HG03442 (cell line): ENCODE measurements at regions not wholly inside any gene's neighbourhood (a gene's known extent, or its start where the extent isn't known, plus 50 kb on each side); places are given as distances from the start of the nearest gene placed in this dataset.

Experiments
- ATAC-seq: cut with Tn5 transposase; IDR thresholded peaks from one replicate; pipeline ENCODE4 v1.9.1; 2021; ENCODE audit warnings: mild to moderate bottlenecking, moderate library complexity; ENCODE audit not compliant: unreplicated experiment

DNA sequence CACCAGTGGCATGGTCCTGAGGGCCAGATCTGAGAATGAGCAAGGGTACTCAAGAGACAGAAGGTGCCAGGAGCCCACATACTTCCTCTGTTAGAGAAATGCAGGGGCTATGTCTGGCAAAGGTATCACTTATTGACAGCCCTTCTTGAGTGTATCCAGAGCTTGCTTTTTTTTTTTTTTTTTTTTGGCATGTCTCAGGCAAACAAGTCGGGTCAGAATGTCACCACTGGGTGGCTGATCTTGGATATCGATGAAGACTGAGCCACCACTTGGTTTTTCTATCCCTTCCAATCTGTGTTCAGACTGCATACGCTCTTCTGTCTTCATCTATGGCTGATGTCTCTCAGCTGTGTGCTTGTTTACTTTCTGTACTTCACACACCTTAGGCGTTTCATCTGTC lies 363.4 kb upstream of the C2CD4B start:
- no peak for ATAC-seq

DNA sequence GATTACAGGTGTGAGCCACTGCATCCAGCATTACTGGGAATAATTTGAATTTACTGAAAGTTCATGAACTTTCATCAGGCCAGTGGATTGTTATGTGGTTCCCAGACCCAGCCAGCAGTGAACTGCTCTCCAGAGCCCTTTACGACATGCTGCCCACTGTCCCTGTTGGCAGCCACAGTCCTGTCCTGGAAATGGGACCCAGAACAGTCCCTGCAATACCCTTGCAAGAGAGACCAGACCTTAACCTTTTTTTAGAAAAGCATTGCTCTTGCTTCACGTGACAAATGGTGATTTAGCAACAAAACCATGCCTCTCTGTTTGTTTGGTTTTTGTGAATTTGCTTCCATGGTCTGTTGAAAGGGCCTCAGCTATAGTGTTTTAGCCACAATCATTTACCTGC lies 367.3 kb upstream of the C2CD4B start:
- no peak for ATAC-seq

DNA sequence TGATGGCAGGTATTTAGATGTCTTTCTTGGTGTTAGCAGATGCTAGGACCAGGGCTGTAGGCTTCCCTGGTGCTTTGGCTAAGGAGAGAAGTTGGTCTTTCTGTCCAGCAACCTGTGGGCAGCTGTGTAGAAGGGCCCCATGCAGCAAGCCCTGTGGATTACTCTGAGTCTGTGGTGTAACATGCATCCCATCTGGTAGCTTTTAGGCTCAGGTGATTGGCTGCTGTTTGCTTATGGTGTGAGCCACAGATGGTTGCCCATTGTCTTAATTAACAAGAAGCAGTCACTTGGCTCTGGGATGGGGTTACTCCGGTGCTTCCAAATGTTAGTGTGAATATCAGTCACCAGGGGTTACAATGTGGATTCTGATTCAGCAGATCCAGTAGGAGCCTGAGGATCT lies 368.6 kb upstream of the C2CD4B start:
- no peak for ATAC-seq

DNA sequence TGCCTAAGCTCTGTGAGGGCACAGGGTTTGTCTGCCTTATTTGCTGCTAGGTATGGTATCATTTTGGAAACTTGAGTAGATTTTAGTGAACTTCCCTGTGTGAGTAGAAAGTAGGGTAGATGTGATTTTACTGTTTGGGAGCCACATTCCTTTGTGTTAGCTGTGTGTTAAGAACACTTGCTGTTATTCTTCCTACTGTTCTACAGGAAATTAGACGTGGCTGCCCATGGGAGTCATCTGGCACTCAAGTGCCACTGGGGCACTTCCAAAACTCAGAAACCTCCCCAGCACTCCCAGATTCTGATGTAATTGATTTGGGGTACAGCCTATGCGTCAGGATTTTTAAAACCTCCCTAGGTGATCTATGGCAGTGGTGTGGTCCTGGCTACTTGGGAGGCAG lies 369.9 kb upstream of the C2CD4B start:
- ATAC-seq: no peak

DNA sequence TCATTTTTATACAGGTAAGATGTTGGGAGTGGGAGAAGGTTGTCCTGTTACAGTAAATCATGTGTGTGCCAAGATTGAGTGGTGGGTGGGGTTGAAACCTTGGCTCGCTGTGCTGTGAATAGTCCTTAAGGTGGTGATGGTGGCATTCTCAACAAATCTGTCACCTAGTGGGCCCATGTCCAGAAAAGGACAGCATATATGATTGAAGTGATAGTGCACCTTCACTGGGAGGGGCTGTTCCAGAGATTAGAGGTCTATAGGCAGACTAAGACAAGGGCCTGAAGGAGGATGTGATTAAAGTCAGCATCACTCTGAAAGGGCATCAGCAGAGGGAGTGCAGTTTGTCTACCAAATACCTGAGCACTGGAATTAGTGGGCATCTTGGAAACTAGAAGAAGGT lies 374.2 kb upstream of the C2CD4B start:
- no peak for ATAC-seq

DNA sequence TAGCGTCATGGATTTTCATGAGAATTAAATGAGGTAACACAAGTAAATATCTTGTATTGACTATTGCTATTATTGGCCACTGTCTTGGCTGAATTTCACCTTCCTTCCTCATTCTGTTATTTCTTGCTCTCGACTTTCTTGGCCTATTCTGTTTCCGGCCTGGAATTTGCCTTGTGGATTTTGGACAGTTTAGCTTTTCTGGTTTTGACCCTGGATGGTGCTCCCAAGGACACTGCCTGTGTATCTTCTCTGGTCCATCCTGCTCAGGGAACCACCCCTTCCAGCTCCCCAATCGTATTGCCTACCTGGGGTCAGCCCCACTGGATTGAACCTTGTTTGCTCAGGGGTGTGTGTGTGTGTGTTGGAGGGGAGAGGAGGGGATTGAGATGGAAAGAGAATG lies 376.2 kb upstream of the C2CD4B start:
- no peak for ATAC-seq

DNA sequence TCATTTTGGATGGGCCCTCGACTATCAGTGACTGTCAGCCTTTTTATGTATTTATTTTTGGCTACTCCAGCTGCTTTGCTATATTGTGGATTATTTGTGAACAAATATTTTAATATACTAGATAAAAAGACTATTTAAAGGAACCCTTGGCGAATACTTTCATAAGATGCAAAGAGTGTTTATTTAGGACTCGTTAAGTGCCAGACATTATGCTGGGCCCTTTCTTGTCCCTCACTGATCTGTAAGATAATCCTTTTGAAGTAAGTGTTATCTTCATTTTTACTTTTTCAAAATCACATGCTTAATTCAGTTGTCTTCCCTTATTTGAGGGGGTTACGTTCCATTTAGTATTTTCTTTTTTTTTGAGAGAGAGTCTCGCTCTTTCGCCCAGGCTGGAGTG lies 376.8 kb upstream of the C2CD4B start:
- ATAC-seq: no peak

DNA sequence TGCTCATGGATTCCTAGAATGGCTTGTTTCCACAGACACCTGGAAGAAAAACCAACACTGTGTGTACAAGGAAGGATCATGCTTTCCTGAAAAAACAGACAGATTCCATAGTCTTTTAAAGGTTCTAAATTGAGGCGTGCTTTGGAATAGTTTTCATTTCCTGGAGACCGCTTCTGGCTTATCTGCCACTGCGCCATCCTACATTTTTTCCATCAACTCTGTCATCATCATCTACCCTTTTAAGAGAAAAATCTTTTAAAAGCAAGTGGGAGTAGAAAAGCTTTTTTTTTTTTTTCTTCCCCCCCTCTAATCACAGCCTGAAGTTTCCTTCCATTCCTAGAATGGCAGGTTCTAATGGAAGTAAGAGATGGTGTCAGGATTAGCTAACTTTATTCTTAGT lies 379.4 kb upstream of the C2CD4B start:
- no peak for ATAC-seq

DNA sequence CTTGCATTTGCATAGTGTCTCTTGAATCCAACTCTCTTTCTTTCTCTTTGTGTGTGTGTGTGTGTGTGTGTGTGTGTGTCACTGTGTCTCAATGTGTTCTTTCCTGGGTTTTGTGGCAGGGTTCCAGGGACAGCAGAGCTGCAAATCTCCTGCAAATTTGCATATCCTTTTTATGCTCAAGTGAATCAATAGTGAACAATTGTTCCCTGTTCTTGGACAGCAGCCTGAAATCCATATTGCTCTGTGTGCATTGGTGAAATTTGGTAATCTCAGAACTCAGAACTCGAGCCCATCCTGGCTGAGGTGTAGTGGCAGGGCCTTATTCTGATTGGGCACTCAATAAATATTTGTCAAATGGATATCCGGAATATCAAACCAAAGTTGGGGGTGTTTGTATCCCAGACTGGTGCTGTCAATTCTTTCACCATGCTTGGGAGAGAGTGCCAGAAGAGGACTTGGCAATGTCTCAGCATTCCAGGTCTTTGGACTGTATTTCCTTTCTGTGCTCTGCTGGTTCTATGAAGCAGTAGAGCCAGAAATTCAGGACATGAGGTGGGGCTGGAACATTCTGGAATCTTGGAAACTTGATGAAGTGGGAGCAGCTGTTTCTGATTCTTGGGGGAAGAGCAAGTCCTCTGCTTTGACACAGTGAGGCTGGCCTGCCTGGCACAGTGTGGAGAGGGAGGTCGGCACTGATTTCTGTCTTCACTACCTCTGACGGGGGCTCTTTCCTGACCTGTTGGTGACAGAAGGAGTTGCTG lies 380.6 kb upstream of the C2CD4B start:
- ATAC-seq: no peak

DNA sequence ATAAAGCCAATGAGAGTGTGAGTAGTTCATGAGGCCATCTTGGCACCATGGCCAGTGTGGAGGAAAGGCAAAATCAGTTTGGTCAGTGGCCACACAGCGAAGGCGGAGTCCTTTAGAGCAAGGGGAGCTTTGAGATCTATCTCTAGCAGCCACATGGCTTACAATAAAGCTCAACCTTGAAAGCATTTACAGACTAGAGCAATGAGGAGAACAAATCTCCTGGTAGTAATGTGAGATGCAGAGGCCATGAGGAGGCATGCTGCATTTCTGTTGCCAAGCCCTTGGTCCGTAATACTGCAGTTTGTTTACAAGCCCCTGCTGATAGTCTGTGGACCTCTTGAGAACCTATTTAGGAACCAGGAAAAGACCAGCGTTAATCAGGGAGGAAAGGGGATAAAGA lies 381.5 kb upstream of the C2CD4B start:
- no peak for ATAC-seq

DNA sequence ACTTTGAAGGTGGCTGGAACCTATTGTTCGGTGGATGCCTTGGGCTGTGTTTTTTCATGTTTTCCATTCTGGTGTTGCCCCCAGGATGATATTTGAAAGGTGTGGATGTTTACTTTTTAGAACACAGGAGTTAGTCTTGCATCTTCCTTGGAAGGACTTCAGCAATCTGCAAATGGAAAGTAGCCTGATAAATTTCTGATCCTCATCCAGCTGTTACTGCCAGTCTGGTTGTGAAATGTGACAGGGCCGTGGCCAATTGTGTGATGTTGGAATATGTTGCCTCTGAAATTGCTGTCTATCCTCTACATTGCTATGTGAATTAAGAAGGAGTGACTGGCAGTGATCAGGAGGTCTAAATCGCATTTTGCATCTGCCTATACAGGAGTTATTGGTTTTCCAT lies 382.5 kb upstream of the C2CD4B start:
- ATAC-seq: no peak

DNA sequence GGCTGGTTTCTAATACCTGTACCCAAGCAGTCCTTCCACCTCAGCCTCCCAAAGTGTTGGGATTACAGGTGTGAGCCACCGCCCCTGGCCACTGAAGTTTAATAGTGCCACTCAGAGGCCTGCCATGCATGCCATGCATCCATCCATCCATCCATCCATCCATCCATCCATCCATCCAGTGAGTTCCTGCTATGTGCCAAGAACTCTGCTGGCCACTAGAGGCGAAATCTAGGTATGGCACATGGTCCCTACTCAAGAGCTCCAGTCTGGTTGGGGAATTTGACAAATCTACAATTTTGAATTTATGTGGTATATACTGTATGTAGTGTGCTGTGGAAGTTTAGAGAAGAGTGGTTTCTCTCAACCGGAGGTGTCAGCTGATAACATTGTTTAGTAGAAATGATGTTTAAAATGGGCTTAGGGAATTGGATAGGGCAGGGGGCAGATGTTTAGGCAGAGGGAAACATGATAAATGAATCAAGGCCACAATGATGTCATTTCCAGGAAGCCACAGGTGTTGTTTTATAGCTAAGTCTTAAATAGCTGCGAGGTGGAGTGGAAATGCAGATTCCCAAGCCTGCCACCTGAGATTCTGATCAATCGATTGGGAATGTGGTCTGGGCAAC lies 384.4 kb upstream of the C2CD4B start:
- no peak for ATAC-seq

DNA sequence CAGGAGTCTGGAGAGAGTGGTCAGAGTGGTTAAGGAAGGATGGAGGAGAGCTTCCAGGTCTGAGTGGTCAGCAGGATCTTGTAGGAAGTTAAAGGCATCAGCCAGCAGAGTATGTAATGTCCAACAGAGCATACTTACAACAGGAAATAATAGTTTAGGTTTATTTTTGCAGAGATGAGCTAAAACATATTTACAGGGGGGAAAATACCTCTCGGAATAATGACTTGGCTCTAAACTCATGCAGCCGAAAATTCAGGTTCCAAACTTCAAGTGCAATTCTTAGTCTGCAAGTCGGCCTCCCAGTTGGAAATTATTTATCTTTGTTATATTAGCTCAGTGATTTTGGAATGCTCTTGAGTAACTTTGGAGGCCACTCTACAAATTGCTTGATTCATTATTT lies 385.0 kb upstream of the C2CD4B start:
- no peak for ATAC-seq

DNA sequence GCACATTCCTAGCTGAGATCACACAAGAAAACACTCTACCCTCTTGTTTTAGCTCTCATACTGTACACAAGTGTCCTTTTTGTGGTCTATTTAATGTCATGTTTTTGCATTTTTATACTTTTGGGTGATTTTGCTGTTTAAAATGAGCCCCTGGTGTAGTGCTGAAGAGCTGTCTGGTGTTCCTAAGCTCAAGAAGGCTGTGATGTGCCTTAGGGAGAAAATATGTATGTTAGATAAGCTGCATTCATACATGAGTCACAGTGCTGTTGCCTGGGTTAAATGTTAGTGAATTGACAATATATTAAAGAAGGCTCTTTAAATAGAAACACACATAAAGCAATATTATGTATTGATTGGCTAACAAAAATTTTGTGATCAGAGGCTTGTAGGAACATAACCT lies 387.4 kb upstream of the C2CD4B start:
- ATAC-seq: no peak

DNA sequence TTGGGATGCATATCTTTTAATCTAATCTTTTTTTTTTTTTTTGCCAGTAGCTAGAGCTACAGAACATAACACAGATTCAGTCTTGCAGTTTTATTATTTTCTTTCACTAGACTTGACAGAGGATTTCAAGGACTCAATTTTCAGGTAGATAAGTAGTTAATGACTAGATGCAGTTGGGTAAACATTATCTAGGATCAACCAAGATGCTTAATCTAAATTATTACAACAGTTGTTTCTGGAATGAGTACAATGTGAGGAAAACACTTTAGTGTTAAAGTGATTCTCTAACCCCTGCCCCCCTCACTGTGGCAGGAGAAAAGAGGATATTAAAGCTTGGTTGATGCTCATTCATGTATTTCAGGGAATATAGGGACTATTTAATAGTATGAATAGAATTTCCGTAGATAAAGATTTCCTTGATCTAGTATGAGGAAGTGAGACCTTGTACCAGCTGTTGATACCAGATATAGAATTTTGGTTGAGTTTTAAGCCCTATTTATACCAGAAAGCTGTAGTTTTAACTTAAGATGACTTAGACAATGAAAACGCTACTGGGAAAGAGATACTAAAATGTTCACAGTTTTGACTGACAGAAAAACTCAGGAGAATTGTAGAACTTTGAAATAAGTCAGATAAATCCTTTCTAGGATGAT lies 389.0 kb upstream of the C2CD4B start:
- no peak for ATAC-seq

DNA sequence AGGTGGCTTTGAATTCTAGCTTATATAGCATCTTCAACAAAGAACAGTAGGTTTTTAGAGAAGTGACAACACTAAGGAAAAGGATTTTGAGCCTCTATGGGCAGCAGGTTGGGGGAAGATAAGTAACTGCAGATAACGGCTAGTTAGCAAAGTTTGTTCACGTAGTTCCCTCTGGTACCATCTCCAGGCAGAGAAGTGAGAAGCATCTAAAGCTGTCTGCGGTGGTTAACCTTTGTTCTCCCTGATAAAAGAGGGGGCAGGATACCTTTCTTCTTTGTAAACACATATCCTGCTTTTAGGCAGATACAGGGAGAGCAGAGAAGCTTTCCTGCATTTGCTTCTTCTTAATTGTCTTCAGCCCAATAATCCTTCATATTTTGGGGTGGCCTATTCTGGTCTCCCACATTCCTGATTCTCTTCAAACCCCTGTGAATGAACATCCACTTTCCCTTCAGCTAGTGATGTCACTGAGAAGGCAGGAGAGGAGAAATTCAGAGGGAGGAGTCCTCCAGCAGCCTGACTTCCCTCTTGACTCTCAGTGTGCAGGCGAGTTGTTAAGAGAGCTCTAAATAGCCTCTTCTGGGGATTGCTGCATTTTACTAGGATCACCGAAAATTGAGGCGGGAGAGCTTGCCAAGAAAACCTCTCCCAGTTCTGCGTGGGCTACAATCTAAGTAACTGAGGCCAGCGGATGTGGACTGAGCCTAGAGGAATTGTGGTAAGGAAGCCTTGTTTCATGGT lies 393.7 kb upstream of the C2CD4B start:
- no peak for ATAC-seq

DNA sequence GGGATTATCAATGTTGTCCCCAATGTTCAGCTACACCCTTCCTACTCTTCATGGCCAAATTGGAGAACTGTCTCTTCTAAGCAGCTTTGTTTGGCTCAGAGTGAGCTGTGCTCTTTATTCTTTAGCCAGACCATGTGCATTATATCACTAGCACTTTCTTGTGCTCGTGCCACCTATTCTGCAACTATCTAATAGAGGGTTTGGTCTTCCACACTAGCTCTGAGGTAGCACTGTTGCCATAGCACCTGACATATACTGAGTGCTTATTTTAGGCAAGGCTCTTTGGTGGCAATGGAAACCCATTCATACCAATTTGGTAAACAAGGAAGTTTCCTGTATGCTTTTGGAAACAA lies 394.3 kb upstream of the C2CD4B start:
- no peak for ATAC-seq

DNA sequence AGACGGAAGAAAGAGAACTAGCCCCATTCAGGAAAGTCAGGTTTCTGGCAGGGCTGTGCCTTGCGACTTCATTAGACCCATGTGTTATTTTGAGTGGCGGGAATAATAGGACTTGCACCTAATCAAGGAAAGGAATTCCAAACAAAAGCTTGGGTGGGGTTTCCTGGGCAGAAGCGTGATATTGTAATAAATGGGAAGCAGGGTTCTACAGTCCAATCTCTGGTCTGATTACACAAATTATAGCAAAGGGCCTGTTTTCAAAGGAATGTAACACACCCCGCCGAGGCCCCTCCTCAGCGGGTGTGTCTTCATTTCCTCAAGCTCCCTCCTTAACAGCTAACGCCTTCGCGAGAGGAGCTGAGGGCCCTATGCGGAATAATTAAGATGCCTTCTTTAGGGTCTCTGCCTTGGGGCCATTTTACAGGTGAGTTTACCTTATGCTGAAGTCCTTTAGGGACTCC lies 396.0 kb upstream of the C2CD4B start:
- ATAC-seq: no peak

DNA sequence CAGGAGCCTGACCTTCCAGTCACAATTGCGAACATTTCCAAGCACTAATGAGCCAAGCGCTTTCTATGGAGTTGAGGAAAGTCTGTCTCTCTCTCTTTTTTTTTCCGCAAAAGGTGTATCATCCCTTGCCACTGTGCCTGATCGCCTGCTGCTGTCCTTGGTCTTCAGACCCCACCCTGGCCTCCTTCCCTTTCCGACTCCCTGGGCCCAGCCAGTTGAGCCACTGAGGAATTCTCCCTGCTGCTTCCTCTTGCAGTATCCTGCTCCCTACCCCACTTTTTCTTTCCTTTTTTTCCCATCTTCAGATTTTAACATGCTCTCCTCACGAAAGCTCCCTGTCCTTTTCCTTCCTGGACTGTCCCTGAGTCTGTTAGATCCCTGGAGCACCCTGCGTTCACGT lies 396.5 kb upstream of the C2CD4B start:
- ATAC-seq: no peak

DNA sequence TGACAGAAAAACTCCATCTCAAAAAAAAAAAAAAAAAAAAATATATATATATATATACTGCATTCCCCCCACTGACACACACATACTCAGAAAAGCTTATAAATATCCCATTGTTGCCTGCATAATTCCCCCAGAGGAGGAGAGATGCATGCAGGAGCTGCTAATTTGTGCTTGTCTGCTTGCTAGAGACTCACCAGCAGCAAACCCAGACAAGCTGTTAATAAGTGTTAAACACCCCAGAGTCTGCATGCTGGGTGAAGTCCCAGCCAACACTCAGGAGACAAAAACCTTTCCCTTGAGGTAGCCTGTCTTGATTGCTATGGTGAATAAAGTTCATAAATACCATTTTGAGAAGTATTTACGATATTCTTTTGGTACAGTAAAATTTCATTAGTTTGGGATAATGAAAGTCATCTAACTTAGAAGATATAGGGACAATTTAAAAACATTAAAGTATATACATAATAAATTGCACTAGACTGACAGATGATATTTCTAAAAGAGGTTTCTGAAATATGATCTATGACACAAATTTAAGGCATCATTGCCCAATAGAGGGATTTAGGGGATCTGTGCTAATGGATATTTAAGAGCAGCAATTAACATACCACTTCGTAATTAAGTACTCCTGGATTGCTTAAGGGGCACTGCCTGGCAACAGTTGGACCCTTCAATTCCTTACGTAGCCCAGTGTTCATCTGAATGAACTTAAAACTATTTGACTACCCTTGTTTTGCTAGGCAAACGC lies 400.0 kb upstream of the C2CD4B start:
- ATAC-seq: no peak

DNA sequence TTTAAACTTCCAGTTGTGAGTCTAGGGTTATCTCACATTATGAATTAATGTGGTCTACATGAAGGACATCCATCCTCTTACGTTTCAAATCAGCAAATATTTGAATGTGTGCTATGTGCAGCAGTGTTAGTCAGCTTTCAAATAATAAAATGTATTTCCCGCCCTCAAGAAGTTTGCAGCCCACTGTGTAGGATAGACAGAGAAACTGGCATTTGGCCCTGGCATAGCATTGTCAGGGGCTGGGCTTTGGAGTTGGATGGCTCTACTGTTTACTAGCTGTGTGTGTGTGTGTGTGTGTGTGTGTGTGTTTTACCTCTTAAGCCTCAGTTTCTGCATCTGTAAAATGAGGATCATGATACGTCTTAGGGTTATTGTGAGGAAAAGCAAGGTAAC lies 400.5 kb upstream of the C2CD4B start:
- ATAC-seq: no peak
